ENCODE measurements at regions not wholly inside any gene's neighbourhood (a gene's known extent, or its start where the extent isn't known, plus 50 kb on each side); places are given as distances from the start of the nearest gene placed in this dataset.

GRCh38 chr12:124429535-124429934 lies 134.6 kb downstream of the RFLNA start:
- TF ChIP-seq CTCF (IDR thresholded peaks at IDR 0.05; ENCODE audit: insufficient read depth, low read length, poor library complexity, severe bottlenecking): no peak
- TF ChIP-seq EZH2phosphoT487 (conservative IDR thresholded peaks at IDR 0.05; ENCODE audit: low read length): no peak

Data from SU-DHL-6 (cell line).